ENCODE measurements at regions not wholly inside any gene's neighbourhood (a gene's known extent, or its start where the extent isn't known, plus 50 kb on each side); places are given as distances from the start of the nearest gene placed in this dataset.

DNA sequence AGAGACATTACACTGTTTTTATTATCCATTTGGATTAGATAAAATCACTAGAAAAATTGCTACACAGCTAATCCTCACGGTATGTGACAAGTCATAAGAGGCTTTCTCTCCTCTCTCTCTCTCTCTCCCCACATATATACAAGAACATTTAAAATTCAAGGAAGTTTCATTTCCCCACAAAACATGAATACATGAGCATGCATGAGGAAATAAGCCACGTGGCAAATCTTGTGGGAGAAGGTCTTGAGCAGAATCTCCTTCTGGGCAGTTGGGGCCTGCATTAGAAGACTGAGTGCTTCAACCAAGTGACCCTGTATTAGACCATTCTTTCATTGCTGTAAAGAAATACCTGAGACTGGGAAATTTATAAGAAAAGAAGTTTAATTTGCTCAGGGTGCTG, 1313.1 kb downstream of the MRPL39 start:
- TF ChIP-seq, protein P1, sequence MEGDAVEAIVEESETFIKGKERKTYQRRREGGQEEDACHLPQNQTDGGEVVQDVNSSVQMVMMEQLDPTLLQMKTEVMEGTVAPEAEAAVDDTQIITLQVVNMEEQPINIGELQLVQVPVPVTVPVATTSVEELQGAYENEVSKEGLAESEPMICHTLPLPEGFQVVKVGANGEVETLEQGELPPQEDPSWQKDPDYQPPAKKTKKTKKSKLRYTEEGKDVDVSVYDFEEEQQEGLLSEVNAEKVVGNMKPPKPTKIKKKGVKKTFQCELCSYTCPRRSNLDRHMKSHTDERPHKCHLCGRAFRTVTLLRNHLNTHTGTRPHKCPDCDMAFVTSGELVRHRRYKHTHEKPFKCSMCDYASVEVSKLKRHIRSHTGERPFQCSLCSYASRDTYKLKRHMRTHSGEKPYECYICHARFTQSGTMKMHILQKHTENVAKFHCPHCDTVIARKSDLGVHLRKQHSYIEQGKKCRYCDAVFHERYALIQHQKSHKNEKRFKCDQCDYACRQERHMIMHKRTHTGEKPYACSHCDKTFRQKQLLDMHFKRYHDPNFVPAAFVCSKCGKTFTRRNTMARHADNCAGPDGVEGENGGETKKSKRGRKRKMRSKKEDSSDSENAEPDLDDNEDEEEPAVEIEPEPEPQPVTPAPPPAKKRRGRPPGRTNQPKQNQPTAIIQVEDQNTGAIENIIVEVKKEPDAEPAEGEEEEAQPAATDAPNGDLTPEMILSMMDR (IDR thresholded peaks at IDR 0.05; ENCODE audit: unreplicated experiment) = no peak
- H3K27ac Mint-ChIP-seq = no peak overlapping the region
- H3K36me3 Mint-ChIP-seq (ENCODE audit: insufficient read depth) = no peaks in the 10 kb centered on the region
- no peak overlapping the region for H3K4me3 Mint-ChIP-seq (ENCODE audit: low read depth)
- peaks cover 12% of the 10 kb centered on the region for H3K9me3 Mint-ChIP-seq (ENCODE audit: low read depth)
- H3K4me1 Mint-ChIP-seq (ENCODE audit: low read depth) = no peaks in the 10 kb centered on the region
- no peak for DNase-seq (ENCODE audit: low spot score, unreplicated experiment)
- H3K27me3 Mint-ChIP-seq = no peaks in the 10 kb centered on the region

DNA sequence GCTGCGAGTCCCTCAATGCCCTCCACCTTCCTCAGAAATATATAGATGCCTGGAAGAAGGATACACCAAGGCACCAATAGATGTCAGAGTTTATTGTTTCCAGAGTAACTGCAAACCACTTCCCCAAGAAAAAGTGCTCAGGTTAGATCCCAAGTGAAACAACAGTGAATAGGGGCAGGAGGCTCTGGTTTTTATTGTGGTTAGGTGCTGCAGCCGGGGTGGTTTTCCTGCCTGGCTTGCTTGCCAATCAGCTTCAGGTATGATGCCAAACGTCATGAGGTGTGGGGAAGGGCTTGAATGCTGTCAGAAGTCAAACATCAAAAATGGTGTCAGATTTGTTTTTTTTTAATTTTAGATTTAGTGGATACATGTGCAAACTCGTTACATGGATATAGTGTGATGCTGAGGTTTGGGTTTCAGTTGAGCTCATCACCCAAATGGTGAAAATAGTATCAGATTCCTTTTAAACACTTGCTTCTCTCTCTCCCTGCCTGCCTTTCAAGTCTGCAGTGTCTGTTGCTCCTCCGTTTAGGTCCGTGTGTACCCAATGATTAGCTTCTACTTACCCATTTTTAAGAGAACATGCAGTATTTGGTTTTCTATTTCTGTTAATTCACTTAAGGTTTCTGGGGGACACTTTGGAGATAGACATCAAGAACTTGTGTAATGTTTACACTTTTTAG, 1317.0 kb downstream of the MRPL39 start:
- Mint-ChIP-seq H3K4me3 (ENCODE audit: low read depth) (no peak overlapping the region), H3K36me3 (ENCODE audit: insufficient read depth) (no peaks in the 10 kb centered on the region)

DNA sequence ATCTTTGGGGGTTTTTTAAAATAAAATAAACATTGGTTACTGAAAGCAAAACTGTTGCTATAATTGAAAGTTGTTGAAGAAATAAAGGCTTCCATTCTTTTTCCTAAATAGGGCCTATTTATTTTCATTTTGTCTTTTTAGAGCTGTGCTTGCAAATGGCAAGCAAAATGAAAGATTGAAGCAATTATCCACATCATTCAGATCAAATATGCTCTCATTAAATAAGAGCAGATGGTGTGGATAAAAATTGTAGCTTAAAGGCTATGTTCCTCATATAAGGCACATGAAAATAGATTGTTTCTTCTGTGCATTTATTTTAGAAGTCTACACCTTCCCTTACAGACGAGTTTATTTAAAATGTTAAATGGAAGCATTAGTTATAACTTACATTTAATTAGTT, 1317.7 kb downstream of the MRPL39 start:
- no peaks in the 10 kb centered on the region for H3K36me3 Mint-ChIP-seq (ENCODE audit: insufficient read depth)
- H3K9me3 Mint-ChIP-seq (ENCODE audit: low read depth) = peaks cover 8% of the 10 kb centered on the region
- H3K27me3 Mint-ChIP-seq = no peaks in the 10 kb centered on the region
- no peaks in the 10 kb centered on the region for H3K4me1 Mint-ChIP-seq (ENCODE audit: low read depth)
- TF ChIP-seq, protein P1 (IDR thresholded peaks at IDR 0.05; ENCODE audit: unreplicated experiment) = no peak
- H3K27ac Mint-ChIP-seq = no peak overlapping the region
- no peak for DNase-seq (ENCODE audit: low spot score, unreplicated experiment)
- H3K4me3 Mint-ChIP-seq (ENCODE audit: low read depth) = no peak overlapping the region

More for the DNA sequence above, 1317.0 kb downstream of the MRPL39 start:
- H3K4me1 Mint-ChIP-seq (ENCODE audit: low read depth) = no peaks in the 10 kb centered on the region
- H3K9me3 Mint-ChIP-seq (ENCODE audit: low read depth) = peaks cover 9% of the 10 kb centered on the region
- DNase-seq (ENCODE audit: low spot score, unreplicated experiment) = no peak
- TF ChIP-seq, protein P1 (IDR thresholded peaks at IDR 0.05; ENCODE audit: unreplicated experiment) = no peak
- H3K27ac Mint-ChIP-seq = no peak overlapping the region
- H3K27me3 Mint-ChIP-seq = no peaks in the 10 kb centered on the region

DNA sequence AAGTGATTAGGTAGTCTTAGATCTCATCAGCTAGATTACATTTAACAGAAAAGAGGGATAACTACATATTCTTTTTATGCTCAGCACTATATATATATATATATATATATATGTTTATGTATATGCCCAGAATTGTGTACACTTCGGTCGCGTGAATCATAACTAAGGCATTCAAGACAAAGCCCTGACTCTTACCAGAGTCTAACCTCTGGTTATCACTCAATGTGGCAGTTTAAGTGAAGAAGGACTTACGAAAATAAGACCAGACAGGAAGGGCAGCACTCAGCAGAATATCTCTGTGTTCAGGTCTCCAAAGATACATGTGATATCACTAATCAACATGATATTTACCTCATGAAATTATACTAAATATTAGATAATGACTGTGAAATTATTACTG, 1326.7 kb downstream of the MRPL39 start:
- TF ChIP-seq, protein P1 (IDR thresholded peaks at IDR 0.05; ENCODE audit: unreplicated experiment) = no peak
- no peaks in the 10 kb centered on the region for H3K36me3 Mint-ChIP-seq (ENCODE audit: insufficient read depth)
- no peaks in the 10 kb centered on the region for H3K27me3 Mint-ChIP-seq
- no peak for DNase-seq (ENCODE audit: low spot score, unreplicated experiment)
- no peak overlapping the region for H3K4me3 Mint-ChIP-seq (ENCODE audit: low read depth)
- no peaks in the 10 kb centered on the region for H3K4me1 Mint-ChIP-seq (ENCODE audit: low read depth)
- no peak overlapping the region for H3K27ac Mint-ChIP-seq
- H3K9me3 Mint-ChIP-seq (ENCODE audit: low read depth) = peaks cover 19% of the 10 kb centered on the region

DNA sequence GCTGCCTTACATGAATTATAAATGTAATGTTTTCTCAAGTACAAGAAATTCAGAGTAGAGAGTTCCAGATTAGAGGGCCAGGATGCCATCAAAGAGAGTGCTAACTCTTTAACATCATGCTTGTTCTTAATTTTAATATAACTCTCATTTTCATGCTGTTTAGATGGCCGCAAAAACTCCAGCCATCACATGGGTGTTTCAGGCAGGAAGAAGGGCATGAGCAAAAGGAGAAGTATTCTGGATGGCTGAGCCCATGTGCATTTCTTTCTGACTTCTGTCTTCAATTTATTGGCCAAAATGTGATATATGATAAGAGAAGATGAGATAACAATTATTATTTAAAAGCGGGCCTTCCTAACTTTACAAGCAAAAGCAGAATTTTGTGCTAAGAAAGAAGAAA, 1328.6 kb downstream of the MRPL39 start:
- H3K36me3 Mint-ChIP-seq (ENCODE audit: insufficient read depth) = no peaks in the 10 kb centered on the region
- H3K4me3 Mint-ChIP-seq (ENCODE audit: low read depth) = no peak overlapping the region
- TF ChIP-seq, protein P1 (IDR thresholded peaks at IDR 0.05; ENCODE audit: unreplicated experiment) = no peak
- peaks cover 18% of the 10 kb centered on the region for H3K9me3 Mint-ChIP-seq (ENCODE audit: low read depth)
- H3K27me3 Mint-ChIP-seq = no peaks in the 10 kb centered on the region
- H3K4me1 Mint-ChIP-seq (ENCODE audit: low read depth) = no peaks in the 10 kb centered on the region
- H3K27ac Mint-ChIP-seq = no peak overlapping the region
- DNase-seq (ENCODE audit: low spot score, unreplicated experiment) = no peak
